ENCODE measurements at regions not wholly inside any gene's neighbourhood (a gene's known extent, or its start where the extent isn't known, plus 50 kb on each side); places are given as distances from the start of the nearest gene placed in this dataset.
"Not testable (repeated sequence)": the region's sequence is repeated elsewhere in the genome, so short reads cannot be mapped to it uniquely, and the experiment has no call there.

GRCh38 chr11:45403521-45403920, 117.4 kb upstream of the SYT13 start:
- DNase-seq: not testable (repeated sequence)

- DNase-seq: no peak
These were observed 116.0 kb upstream of the SYT13 start for GRCh38 chr11:45402049-45402630.

- DNase-seq: no peak
These were observed 114.5 kb upstream of the SYT13 start for GRCh38 chr11:45400591-45400990.

DNA sequence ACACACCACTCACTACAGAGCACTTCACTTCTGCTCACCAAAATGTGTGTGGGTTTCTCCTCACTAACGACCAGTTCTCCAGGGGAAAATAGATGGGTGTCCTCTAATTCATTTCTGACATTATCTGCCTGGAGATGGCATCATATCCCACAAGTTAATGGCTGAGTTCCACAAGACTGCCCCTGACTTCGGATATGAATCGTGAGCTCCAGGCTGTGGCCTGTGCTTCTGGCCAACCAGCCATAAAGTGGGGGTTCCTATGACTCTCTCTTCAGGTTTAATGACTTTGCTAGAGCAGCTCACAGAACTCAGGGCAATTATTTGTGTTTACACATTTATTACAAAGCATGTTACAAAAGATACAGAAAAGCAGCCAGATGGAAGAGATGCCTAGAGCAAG, 113.0 kb upstream of the SYT13 start:
- DNase-seq: no peak

DNA sequence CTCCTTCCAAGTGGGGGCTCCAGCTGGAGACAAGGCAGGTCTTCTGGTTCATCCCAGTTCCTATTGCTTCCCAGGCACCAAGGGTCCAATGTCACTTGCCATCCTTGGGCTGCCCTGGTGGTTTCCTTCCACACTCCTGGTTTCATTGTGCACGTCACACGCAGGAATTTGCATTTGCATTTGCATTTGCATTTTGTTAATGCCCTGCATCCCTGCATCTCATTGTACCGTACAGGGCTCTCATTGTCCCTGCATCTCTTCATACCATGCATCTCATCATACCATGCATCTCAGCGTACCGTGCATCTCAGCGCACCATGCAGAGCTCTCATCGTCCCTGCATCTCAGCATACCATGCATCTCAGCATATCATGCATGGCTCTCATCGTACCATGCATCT, 112.2 kb upstream of the SYT13 start:
- no peak for DNase-seq

GRCh38 chr11:45396394-45396793, 110.3 kb upstream of the SYT13 start:
- no peak for DNase-seq

GRCh38 chr11:45395947-45396346, 109.8 kb upstream of the SYT13 start:
- DNase-seq: no peak

DNA sequence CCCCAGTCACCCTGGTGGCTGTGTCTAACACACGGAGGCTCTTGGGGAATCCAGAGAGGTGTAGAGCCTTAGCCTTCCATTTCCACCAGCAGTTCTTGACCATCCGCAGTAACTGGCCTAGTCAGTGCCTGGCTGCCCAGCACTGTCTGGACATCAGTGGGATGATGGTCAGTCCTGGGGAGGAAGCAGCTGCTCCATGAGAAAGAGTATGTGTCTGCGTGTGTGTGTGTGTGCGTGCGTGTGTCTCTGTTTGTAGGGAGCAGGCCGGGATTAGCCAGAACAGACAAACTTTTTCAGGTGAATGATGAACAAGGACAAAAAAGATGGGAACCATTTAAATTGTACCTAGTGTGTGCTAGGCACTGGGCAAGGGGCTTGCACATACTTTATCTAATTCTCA, 109.3 kb upstream of the SYT13 start:
- DNase-seq: no peak

GRCh38 chr11:45394294-45395085, 108.3 kb upstream of the SYT13 start:
- no peak for DNase-seq

DNA sequence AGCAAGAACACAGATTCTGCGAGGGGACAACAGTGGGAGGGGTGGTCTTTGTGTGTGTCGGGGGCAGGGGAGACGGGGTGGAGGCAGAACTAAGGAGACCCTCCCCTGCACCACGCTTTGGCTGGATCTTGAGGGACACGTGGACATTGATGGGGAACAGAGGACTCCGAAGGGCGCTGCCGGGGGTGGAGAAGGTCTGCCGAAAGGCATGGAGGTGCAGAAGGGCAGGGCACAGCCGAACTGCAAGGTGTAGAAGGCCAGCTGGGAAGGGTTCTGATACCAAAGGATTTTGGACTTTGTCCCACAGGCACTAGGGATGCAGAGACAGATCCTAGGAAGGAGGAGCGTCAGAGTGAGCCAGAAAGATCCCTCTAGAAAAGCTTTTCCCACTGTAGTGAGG, 107.7 kb upstream of the SYT13 start:
- no peak for DNase-seq

GRCh38 chr11:45393334-45393733, 107.2 kb upstream of the SYT13 start:
- DNase-seq: no peak

DNA sequence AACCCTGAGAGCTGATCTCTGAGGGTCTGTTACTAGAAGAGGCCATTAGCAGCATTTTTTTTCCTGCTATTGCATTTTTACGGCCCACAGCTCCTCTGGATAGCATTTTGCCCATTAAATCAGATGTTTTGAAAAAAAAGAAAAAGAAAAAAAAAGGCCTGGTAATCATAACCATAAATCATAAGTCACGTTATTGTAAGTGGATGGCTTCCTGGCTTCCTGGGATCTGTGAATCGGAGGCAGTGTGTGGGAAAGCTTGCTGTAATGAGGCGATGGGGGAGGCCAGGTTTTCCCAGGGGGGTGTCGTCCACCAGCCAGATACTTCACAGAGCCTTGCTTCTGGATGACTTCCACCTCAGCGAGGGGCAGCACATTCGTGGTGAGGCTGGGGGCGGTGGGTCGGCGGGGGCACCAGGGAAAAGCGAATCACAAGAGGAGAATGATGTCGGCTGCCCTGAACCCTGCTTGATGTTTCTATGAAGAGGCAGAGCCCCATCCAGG, 106.5 kb upstream of the SYT13 start:
- DNase-seq: no peak

DNA sequence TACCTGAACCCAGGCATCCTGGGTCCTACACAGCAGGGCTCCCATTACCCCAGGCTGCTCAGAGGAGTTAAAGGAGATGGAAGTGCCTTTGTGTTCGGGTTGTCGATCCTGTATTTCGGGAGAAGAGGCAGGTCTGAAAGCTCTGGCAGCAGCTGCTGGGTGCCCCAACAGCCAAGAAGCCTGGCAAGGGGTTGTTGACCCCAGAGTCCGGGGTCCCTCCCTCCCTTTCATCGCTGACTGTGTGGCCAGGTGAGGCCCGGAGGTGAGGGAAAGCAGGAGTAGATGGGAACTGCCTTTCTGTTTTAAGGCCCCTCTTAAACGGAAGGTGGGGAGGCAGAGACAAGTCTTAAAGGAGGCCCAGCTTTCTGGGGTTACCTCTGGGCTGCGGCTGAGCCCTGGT, 106.0 kb upstream of the SYT13 start:
- no peak for DNase-seq

GRCh38 chr11:45391168-45391850, 105.2 kb upstream of the SYT13 start:
- DNase-seq: no peak

- DNase-seq: no peak
These were observed 104.3 kb upstream of the SYT13 start for GRCh38 chr11:45390407-45390806.

DNA sequence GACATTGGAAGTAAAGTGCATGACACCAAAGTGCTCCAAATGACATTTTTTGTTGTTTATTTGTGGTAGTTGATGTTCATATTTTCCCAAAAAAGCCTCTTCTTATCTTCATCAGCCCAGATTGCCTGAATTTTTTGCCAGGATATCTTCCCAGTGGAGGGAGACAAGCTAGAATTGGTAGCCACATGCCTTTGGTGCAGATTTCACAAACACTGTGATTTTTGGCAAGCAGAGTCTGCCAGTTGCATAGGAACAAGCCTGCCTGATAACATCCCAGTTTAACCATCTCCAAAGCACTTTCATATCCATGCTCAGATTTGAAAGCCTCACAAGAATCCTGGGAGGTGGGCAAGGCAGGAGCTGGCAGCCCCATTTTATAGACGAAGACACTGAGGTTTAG, 102.3 kb upstream of the SYT13 start:
- DNase-seq: no peak

- not testable (repeated sequence) for DNase-seq
These were observed 101.7 kb upstream of the SYT13 start for GRCh38 chr11:45387885-45388284.

DNA sequence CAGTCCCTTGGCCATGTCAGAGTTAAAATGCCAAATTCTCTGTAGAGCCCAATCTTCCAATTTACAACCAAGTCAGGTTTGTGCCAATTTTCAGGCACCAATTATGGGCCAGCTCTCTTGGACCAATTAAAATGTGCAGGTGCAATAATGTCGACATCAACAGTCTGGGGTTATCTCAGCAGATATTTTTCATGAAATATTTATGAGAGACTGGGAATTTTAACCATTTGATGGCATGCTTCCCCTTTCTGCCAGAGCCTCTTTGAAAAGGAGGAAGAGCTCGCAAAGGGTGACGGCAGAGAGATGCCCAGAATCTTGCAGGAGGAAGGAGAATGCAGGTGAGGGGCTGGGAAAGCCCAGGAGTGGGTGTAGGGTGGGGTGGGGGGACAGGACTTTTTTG, 100.8 kb upstream of the SYT13 start:
- no peak for DNase-seq

GRCh38 chr11:45385844-45386243, 99.7 kb upstream of the SYT13 start:
- DNase-seq: no peak

DNA sequence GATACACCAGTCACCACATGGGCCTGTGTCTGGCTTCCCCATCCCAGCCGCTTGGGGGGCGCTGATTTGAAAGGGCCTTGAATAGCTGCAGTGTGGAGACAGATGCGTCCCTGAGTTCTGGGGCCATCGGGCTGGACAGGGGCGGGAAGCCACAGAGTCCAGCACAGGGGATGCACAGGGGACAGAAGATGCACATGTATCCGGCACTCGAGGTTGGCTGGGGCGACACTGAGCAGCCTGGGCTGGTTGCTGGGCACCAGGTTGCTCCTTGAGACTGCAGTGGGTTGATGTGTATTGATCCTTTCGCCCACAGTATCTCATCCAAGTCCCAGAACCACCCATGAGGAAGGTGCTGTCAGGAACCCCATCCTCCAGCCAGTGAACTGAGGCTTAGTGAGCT, 99.3 kb upstream of the SYT13 start:
- no peak for DNase-seq

DNA sequence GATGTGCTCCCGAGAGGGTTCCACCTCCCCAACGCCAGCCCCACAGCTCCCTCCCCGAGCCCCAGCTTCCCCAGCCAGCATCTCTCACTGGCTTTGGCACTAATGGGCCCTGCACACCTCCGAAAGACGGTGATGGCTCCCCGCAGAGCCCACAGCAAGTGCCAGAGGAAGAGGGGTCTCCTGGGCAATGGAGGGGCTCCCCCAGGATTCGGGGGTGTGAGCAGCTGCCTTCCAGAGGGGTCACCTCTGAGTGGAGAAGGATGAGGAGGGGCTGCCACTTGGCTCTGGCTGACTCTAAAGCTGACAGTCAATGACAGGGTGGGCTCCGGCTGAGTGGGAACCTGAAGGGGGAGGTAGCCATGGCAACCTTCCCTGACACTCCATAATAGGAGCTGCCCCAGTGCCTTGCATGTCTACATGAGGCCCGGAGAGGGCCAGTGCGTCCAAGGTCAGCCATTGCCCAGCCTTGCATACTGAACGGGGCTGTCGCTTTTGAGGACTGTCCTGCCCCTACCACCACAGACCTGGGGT, 98.6 kb upstream of the SYT13 start:
- no peak for DNase-seq

GRCh38 chr11:45384016-45384415, 97.9 kb upstream of the SYT13 start:
- no peak for DNase-seq

DNA sequence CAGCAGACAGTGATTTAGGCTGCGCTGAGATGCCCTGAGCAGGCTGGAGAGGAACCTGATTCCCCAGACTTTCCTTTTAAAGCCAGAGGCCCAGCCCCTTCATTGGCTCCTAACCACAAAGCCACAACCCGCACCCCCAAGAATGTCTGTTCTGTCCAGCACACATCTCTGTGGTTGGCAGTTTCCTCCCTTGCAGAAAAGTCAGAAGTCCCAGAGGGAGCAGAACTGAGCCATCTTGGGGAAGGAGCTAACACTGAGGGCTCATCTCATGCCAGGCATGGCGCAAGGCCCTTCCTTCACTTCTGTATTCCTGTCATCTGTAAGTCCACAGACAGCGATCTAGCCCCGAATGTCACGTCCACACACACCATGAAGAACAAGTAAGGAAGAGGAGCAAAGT, 97.1 kb upstream of the SYT13 start:
- DNase-seq: no peak

Data from NCI-H2029 (cell line).